Sigmoid colon (tissue), 6 donors: ENCODE measurements at regions not wholly inside any gene's neighbourhood (a gene's known extent, or its start where the extent isn't known, plus 50 kb on each side); places are given as distances from the start of the nearest gene placed in this dataset.

Source experiments
- DNase-seq: peaks from one replicate; pipeline ENCODE4 v3.0.0-alpha.2; 2019
- H3K27ac ChIP-seq, 4 donors: fragments of 200-600 bp; sonication (generic); one replicate each; pipeline ENCODE4 v1.5.1; 2016 to 2019; ENCODE audit warnings: mild to moderate bottlenecking in 1 of 4
- H3K27me3 ChIP-seq, 3 donors: fragments of 200-600 bp; sonication (generic); one replicate each; pipeline ENCODE4 v1.5.1; 2019; ENCODE audit warnings: mild to moderate bottlenecking in 1 of 3
- H3K36me3 ChIP-seq, 4 donors: fragments of 200-600 bp; sonication (generic); one replicate each; pipeline ENCODE4 v1.5.1; 2016 to 2019
- H3K4me1 ChIP-seq, 4 donors: fragments of 200-600 bp; sonication (generic); one replicate each; pipeline ENCODE4 v1.5.1; 2017 to 2019
- H3K4me3 ChIP-seq, 4 donors: fragments of 200-600 bp; sonication (generic); one replicate each; pipeline ENCODE4 v1.5.1; 2017 to 2019; ENCODE audit warnings: mild to moderate bottlenecking in 2 of 4, moderate library complexity in 1 of 4
- H3K9me3 ChIP-seq, 4 donors: fragments of 200-600 bp in 3 of 4; sonication (generic) in 3 of 4; one replicate each; pipeline versions ENCODE4 v1.5.1 to v1.6.1; 2013 to 2019
- CTCF ChIP-seq, 4 experiments: fragments of 450-650 bp in 3 of 4; fragments of 200-600 bp in 1 of 4; IDR thresholded peaks; one replicate each; pipeline ENCODE4 v1.5.1; 2016 to 2019; ENCODE audit warnings: antibody characterized with exemption in 4 of 4, mild to moderate bottlenecking in 3 of 4, moderate library complexity in 2 of 4
- EP300 ChIP-seq, 4 donors: sonication (generic); formaldehyde crosslinking; IDR thresholded peaks; one replicate each; pipeline ENCODE4 v1.6.1; 2017; ENCODE audit warnings: antibody characterized with exemption in 4 of 4
- POLR2A ChIP-seq, 2 donors: fragments of 450-650 bp; IDR thresholded peaks; one replicate each; pipeline ENCODE4 v1.6.1; 2016; ENCODE audit warnings: antibody characterized with exemption in 2 of 2, mild to moderate bottlenecking in 2 of 2, moderate library complexity in 2 of 2
- POLR2AphosphoS5 ChIP-seq, 4 donors: sonication (generic); formaldehyde crosslinking; IDR thresholded peaks; one replicate each; pipeline ENCODE4 v1.6.1; 2017; ENCODE audit warnings: antibody characterized with exemption in 4 of 4
- WGBS, 2 donors: extraction: QIAGEN DNeasy Blood & Tissue Kit; methylation state at CpG; one replicate each; pipeline ENCODE4 v1.1.7; 2013; 5-methylcytosine and 5-hydroxymethylcytosine counted together
- intact Hi-C: fragments of 100-400 bp; cut with DNase I; formaldehyde crosslinking; loops from one replicate; pipeline ENCODE4 v1.15.1; 2023
- donor health status: healthy with polysubstance abuse.
- donor health status: healthy.

GRCh38 chr7:131961054-131961680, 404.7 kb upstream of the PODXL start:
- Histone ChIP-seq H3K27ac (no peak overlapping the region), H3K27me3 (no peaks in the 10 kb centered on the region), H3K4me3 (no peak overlapping the region), H3K9me3 (no peaks in the 10 kb centered on the region), H3K4me1 (no peaks in the 10 kb centered on the region), H3K36me3 (no peaks in the 10 kb centered on the region)
- no peak for TF ChIP-seq EP300 (IDR thresholded peaks at IDR 0.05)
- intact Hi-C loops = no loop called here
- DNase-seq = no peak
- 83 to 85% methylated on average over 11 of the region's 11 CpGs for whole genome bisulfite sequencing, 2 donors

- Histone ChIP-seq H3K4me1 (no peaks in the 10 kb centered on the region), H3K27me3 (no peaks in the 10 kb centered on the region), H3K36me3 (no peaks in the 10 kb centered on the region), H3K9me3 (no peaks in the 10 kb centered on the region), H3K4me3 (no peak overlapping the region), H3K27ac (no peak overlapping the region)
- WGBS, 2 donors = 26 to 42% methylated on average over 4 of the region's 4 CpGs
- DNase-seq = no peak
- intact Hi-C loops = no loop called here
- TF ChIP-seq POLR2A (IDR thresholded peaks at IDR 0.05) (no peak), EP300 (IDR thresholded peaks at IDR 0.05) (no peak), CTCF (IDR thresholded peaks at IDR 0.05) (no peak), POLR2AphosphoS5 (IDR thresholded peaks at IDR 0.05) (no peak)
These were observed 402.8 kb upstream of the PODXL start for GRCh38 chr7:131959106-131959812.

- TF ChIP-seq CTCF (IDR thresholded peaks at IDR 0.05) (no peak), POLR2A (IDR thresholded peaks at IDR 0.05) (no peak), EP300 (IDR thresholded peaks at IDR 0.05) (no peak), POLR2AphosphoS5 (IDR thresholded peaks at IDR 0.05) (no peak)
- intact Hi-C loops = no loop called here
- Histone ChIP-seq H3K27me3 (no peaks in the 10 kb centered on the region), H3K36me3 (no peaks in the 10 kb centered on the region), H3K4me3 (no peak overlapping the region), H3K4me1 (no peaks in the 10 kb centered on the region), H3K9me3 (no peaks in the 10 kb centered on the region), H3K27ac (no peak overlapping the region)
- no peak for DNase-seq
- 87 to 91% methylated on average over 12 of the region's 12 CpGs for WGBS, 2 donors
These were observed 401.1 kb upstream of the PODXL start for GRCh38 chr7:131957338-131958020.

- no peaks in the 10 kb centered on the region for H3K4me1 ChIP-seq
- no peaks in the 10 kb centered on the region for H3K36me3 ChIP-seq
- WGBS, 2 donors = 79 to 86% methylated on average over 1 of the region's 1 CpG
- no peaks in the 10 kb centered on the region for H3K27me3 ChIP-seq
- no peak overlapping the region for H3K27ac ChIP-seq
- no peak overlapping the region for H3K4me3 ChIP-seq
- no peak for TF ChIP-seq EP300 (IDR thresholded peaks at IDR 0.05)
- no peak for TF ChIP-seq POLR2AphosphoS5 (IDR thresholded peaks at IDR 0.05)
- no peak for TF ChIP-seq CTCF (IDR thresholded peaks at IDR 0.05)
- TF ChIP-seq POLR2A (IDR thresholded peaks at IDR 0.05) = no peak
- H3K9me3 ChIP-seq = no peaks in the 10 kb centered on the region
- intact Hi-C loops = no loop called here
- DNase-seq = no peak
These were observed 400.4 kb upstream of the PODXL start for GRCh38 chr7:131956864-131957263.

DNA sequence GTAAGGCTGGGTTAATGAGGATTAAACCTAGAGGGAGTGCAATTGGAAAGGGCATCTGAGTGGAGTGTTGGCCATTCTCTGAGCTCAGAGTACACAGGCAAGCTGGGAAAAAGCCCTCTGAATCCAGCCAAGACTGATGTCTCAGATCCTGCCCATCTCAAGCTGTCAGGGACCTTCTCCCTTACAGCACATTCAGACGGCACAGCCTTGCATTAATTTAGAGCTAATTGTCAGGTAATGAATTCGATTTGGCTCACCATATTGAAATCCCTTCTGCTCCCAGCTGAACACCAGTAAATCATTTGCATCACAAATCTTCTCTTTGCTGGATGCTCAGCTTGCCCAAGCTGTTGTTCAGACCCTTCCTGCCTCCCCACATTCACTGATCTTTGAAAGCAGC, 399.3 kb upstream of the PODXL start:
- TF ChIP-seq CTCF (IDR thresholded peaks at IDR 0.05) (no peak), EP300 (IDR thresholded peaks at IDR 0.05) (no peak), POLR2A (IDR thresholded peaks at IDR 0.05) (no peak), POLR2AphosphoS5 (IDR thresholded peaks at IDR 0.05) (no peak)
- Histone ChIP-seq H3K4me1 (no peaks in the 10 kb centered on the region), H3K27me3 (no peaks in the 10 kb centered on the region), H3K36me3 (no peaks in the 10 kb centered on the region), H3K4me3 (no peak overlapping the region), H3K27ac (no peak overlapping the region), H3K9me3 (no peaks in the 10 kb centered on the region)
- WGBS, 2 donors = 60 to 78% methylated on average over 2 of the region's 2 CpGs
- no peak for DNase-seq
- intact Hi-C loops = no loop called here
